ENCODE measurements at regions not wholly inside any gene's neighbourhood (a gene's known extent, or its start where the extent isn't known, plus 50 kb on each side); places are given as distances from the start of the nearest gene placed in this dataset.

- H3K27ac Mint-ChIP-seq: no peak overlapping the region
- H3K9me3 Mint-ChIP-seq: peaks cover 3% of the 10 kb centered on the region
- no peak overlapping the region for H3K4me3 Mint-ChIP-seq
- intact Hi-C loops (cut with micrococcal nuclease): no loop called here
- H3K36me3 Mint-ChIP-seq (ENCODE audit: low read depth): no peaks in the 10 kb centered on the region
- POLR2A ChIA-PET: no interaction called here
- H3K27me3 Mint-ChIP-seq: no peaks in the 10 kb centered on the region
- no peak for TF ChIP-seq CTCF (IDR thresholded peaks at IDR 0.05)
- ATAC-seq: no peak
- CTCF ChIA-PET: interaction anchor here (1.7 kb wide), 1 partner anchor 50 kb away, joined by 4 read pairs; no protein-coding TSS in a partner anchor
- no peak for DNase-seq
- H3K4me1 Mint-ChIP-seq (ENCODE audit: low read depth): peaks cover 16% of the 10 kb centered on the region
These were observed 117.0 kb upstream of the AHR start for GRCh38 chr7:17181482-17181881.

- CTCF ChIA-PET: interaction anchor here (1.0 kb wide), 1 partner anchor 177 kb away, joined by 3 read pairs; no protein-coding TSS in a partner anchor
- ATAC-seq (no peak), DNase-seq (no peak)
- intact Hi-C loops (cut with micrococcal nuclease): no loop called here
- POLR2A ChIA-PET: no interaction called here
- H3K27me3 Mint-ChIP-seq: no peaks in the 10 kb centered on the region
- H3K27ac Mint-ChIP-seq: no peak overlapping the region
- no peak overlapping the region for H3K4me3 Mint-ChIP-seq
- no peaks in the 10 kb centered on the region for H3K9me3 Mint-ChIP-seq
- peaks cover 16% of the 10 kb centered on the region for H3K4me1 Mint-ChIP-seq (ENCODE audit: low read depth)
- no peak for TF ChIP-seq CTCF (IDR thresholded peaks at IDR 0.05)
- H3K36me3 Mint-ChIP-seq (ENCODE audit: low read depth): no peaks in the 10 kb centered on the region
These were observed 114.7 kb upstream of the AHR start for GRCh38 chr7:17183630-17184328.

- Mint-ChIP-seq H3K36me3 (ENCODE audit: low read depth) (no peaks in the 10 kb centered on the region), H3K4me3 (no peak overlapping the region), H3K9me3 (no peaks in the 10 kb centered on the region), H3K27ac (no peak overlapping the region), H3K4me1 (ENCODE audit: low read depth) (peaks cover 16% of the 10 kb centered on the region), H3K27me3 (no peaks in the 10 kb centered on the region)
- TF ChIP-seq CTCF (IDR thresholded peaks at IDR 0.05): no peak
- DNase-seq: no peak
- ATAC-seq: peak; percentile 60
- intact Hi-C loops (cut with micrococcal nuclease): no loop called here
- ChIA-PET POLR2A (no interaction called here), CTCF (no interaction called here)
These were observed 113.4 kb upstream of the AHR start for GRCh38 chr7:17184805-17185689.

GRCh38 chr7:17185690-17186070 is 112.8 kb upstream of the AHR start:
- H3K27ac Mint-ChIP-seq: peak overlapping the region; percentile 1
- POLR2A ChIA-PET: interaction anchor here (1.1 kb wide), 1 partner anchor 114 kb away, joined by 3 read pairs; no protein-coding TSS in a partner anchor
- no peak for TF ChIP-seq CTCF (IDR thresholded peaks at IDR 0.05)
- peaks cover 16% of the 10 kb centered on the region for H3K4me1 Mint-ChIP-seq (ENCODE audit: low read depth)
- no peaks in the 10 kb centered on the region for H3K9me3 Mint-ChIP-seq
- intact Hi-C loops (cut with micrococcal nuclease): no loop called here
- H3K36me3 Mint-ChIP-seq (ENCODE audit: low read depth): no peaks in the 10 kb centered on the region
- ATAC-seq: peak; percentile 79
- DNase-seq: peak; percentile 12
- H3K27me3 Mint-ChIP-seq: no peaks in the 10 kb centered on the region
- CTCF ChIA-PET: no interaction called here
- H3K4me3 Mint-ChIP-seq: no peak overlapping the region

Data from activated CD8-positive, alpha-beta T cell treated with anti-CD3 and anti-CD28 coated beads for 36 hours (primary cell).